GM12865 (cell line): ENCODE measurements at regions not wholly inside any gene's neighbourhood (a gene's known extent, or its start where the extent isn't known, plus 50 kb on each side); places are given as distances from the start of the nearest gene placed in this dataset.

ENCODE experiments used
- DNase-seq: peaks from one replicate; pipeline ENCODE4 v3.0.0; 2010; ENCODE audit warnings: low read depth
- H3K4me3 ChIP-seq: 2 replicates; pipeline ENCODE4 v1.5.1; 2011; ENCODE audit warnings: mild to moderate bottlenecking, low read depth, low read length, control low read depth
- TF ChIP-seq, protein P1 (sequence below): IDR thresholded peaks from 2 replicates; pipeline ENCODE4 v1.5.1; 2011; ENCODE audit warnings: low read length, control low read depth, low read depth, inconsistent platforms; ENCODE audit not compliant: insufficient read depth; ENCODE audit errors: missing control alignments

- TF ChIP-seq, protein P1, sequence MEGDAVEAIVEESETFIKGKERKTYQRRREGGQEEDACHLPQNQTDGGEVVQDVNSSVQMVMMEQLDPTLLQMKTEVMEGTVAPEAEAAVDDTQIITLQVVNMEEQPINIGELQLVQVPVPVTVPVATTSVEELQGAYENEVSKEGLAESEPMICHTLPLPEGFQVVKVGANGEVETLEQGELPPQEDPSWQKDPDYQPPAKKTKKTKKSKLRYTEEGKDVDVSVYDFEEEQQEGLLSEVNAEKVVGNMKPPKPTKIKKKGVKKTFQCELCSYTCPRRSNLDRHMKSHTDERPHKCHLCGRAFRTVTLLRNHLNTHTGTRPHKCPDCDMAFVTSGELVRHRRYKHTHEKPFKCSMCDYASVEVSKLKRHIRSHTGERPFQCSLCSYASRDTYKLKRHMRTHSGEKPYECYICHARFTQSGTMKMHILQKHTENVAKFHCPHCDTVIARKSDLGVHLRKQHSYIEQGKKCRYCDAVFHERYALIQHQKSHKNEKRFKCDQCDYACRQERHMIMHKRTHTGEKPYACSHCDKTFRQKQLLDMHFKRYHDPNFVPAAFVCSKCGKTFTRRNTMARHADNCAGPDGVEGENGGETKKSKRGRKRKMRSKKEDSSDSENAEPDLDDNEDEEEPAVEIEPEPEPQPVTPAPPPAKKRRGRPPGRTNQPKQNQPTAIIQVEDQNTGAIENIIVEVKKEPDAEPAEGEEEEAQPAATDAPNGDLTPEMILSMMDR, result no peak
- no peak for DNase-seq
- no peak overlapping the region for H3K4me3 ChIP-seq
These were observed 510.7 kb upstream of the SULF2 start for GRCh38 chr20:48295966-48296421.

DNA sequence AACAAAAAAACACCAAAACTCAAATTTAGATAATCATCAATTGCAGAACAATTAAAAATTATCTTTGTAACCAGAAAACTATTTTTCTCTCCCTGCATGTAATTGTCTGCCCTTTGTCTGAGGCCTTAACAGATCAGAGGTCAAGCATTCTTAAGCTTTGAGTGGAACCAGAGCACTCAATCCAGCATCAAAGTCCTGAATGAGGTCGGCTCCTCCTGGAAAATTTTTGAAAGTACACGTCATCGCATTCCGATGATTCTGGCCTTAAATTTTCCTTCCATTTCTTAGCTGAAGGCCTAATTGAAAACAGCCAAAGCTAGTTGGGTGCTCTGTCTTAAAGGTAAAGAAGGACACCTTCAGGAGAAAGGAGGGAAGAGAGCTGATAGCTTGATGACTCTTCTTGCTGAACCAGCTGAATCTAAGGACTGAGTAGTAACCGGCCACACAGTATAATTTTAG is 510.2 kb upstream of the SULF2 start:
- H3K4me3 ChIP-seq, result no peak overlapping the region
- DNase-seq, result no peak
- TF ChIP-seq, protein P1, result no peak

- DNase-seq, result no peak
- no peak overlapping the region for H3K4me3 ChIP-seq
- TF ChIP-seq, protein P1, result no peak
These were observed 509.7 kb upstream of the SULF2 start for GRCh38 chr20:48294942-48295341.

DNA sequence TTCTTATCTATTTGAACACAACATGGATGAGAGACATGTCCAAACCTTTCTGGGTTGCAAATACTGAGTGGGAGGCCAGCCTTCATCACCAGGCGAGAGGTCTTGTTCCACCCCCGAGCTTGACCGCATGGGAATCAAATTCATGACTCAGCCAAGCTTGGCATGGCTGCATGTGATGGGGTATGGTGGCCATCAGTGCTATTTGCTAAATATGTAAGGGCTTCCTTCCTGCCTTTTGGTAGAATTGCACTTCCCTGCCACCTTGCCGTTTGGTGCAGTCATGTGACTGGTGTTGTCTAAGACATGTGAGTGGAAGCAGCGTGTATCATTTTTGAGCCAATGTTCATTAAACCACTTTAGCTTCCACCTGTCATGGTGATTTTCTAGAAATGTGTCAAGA is 508.9 kb upstream of the SULF2 start:
- no peak overlapping the region for H3K4me3 ChIP-seq
- no peak for DNase-seq
- TF ChIP-seq, protein P1, result no peak

DNA sequence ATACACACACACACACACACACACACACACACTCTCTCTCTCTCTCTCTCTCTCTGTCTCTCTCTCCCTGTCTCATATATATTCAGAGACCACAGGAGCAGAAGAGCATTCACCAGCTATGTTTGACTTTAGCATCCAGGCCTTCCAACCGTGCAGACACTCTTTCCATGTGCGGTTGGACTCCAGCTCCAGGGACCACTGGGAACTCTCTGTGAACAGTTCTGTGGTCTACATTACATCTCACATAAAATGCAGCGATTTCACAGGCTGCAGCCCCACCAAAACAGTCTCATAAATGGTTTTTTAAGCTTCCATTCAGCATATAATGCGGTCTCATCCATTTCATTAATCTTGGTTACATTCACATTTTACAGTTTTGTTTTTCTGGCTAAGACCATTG is 508.4 kb upstream of the SULF2 start:
- H3K4me3 ChIP-seq, result no peak overlapping the region
- TF ChIP-seq, protein P1, result no peak
- DNase-seq, result no peak

DNA sequence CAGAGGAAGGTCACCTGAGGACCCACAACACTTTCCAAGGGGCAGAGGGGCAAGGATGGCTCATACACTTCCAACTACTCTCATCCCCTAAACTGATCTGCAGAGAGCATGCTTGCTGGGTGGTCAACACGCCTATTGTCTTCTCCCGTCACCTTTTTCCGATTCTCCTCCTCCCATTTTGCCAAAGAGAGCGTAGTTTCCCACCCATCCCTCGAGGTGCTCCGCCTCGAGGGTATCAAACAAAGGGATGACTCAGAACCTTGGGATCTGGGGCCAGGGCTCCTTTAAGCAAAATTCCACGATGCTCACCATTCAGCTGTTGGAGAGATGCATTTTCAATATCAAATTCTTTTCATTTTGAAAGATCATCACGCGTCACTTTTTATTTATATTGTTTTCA is 507.5 kb upstream of the SULF2 start:
- DNase-seq, result no peak
- TF ChIP-seq, protein P1, result no peak
- H3K4me3 ChIP-seq, result no peak overlapping the region

- TF ChIP-seq, protein P1, result no peak
- no peak overlapping the region for H3K4me3 ChIP-seq
- no peak for DNase-seq
These were observed 506.6 kb upstream of the SULF2 start for GRCh38 chr20:48291896-48292295.
